WTC11 (cell line): ENCODE measurements at regions not wholly inside any gene's neighbourhood (a gene's known extent, or its start where the extent isn't known, plus 50 kb on each side); places are given as distances from the start of the nearest gene placed in this dataset.

Source experiments
- ATAC-seq: fragments of 200-7000 bp; cut with Tn5 transposase; 2 replicates; pipeline ENCODE4 v1.10.0; 2021; ENCODE audit warnings: mild to moderate bottlenecking, moderate library complexity
- CTCF ChIA-PET: fragments of 300-600 bp; sonication (Branson Sonifier 250); formaldehyde crosslinking; loops from one replicate; lab custom pipeline; 2021; ENCODE audit warnings: antibody characterized with exemption; lab: Charles Lee
- POLR2A ChIA-PET: fragments of 350-600 bp; sonication (Branson Sonifier 250); formaldehyde crosslinking; loops from one replicate; lab custom pipeline; 2021; ENCODE audit warnings: antibody characterized with exemption; lab: Charles Lee
- DNase-seq: peaks from one replicate; pipeline ENCODE4 v3.0.0; 2021; ENCODE audit warnings: low spot score
- H3K27ac Mint-ChIP-seq: 2 replicates; pipeline ENCODE4 v1.8.0; 2021; ENCODE audit warnings: mixed read lengths
- H3K27me3 Mint-ChIP-seq: 2 replicates; pipeline ENCODE4 v1.8.0; 2021; ENCODE audit warnings: low read depth, mild to moderate bottlenecking, moderate library complexity, mixed read lengths
- H3K36me3 Mint-ChIP-seq: 2 replicates; pipeline ENCODE4 v1.8.0; 2021; ENCODE audit warnings: mixed read lengths
- H3K4me1 Mint-ChIP-seq: 2 replicates; pipeline ENCODE4 v1.8.0; 2022; ENCODE audit warnings: mixed read lengths
- H3K4me3 Mint-ChIP-seq: 2 replicates; pipeline ENCODE4 v1.8.0; 2021; ENCODE audit warnings: mild to moderate bottlenecking, moderate library complexity, mixed read lengths
- H3K9me3 Mint-ChIP-seq: 2 replicates; pipeline ENCODE4 v1.8.0; 2021; ENCODE audit warnings: mixed read lengths
- ATF3 ChIP-seq: sonication (generic); formaldehyde crosslinking; conservative IDR thresholded peaks from 2 replicates; pipeline ENCODE4 v1.8.1; 2022; ENCODE audit warnings: mild to moderate bottlenecking, missing genetic modification reagents
- CREB1 ChIP-seq: sonication (generic); formaldehyde crosslinking; IDR thresholded peaks from 2 replicates; pipeline ENCODE4 v1.8.0; 2023; ENCODE audit warnings: mild to moderate bottlenecking, missing genetic modification reagents
- ETV6 ChIP-seq: sonication (generic); formaldehyde crosslinking; IDR thresholded peaks from 2 replicates; pipeline ENCODE4 v1.8.1; 2022; ENCODE audit warnings: mild to moderate bottlenecking, missing genetic modification reagents
- FOXP4 ChIP-seq: sonication (generic); formaldehyde crosslinking; IDR thresholded peaks from 2 replicates; pipeline ENCODE4 v1.8.0; 2022; ENCODE audit warnings: mild to moderate bottlenecking, missing genetic modification reagents
- GTF2I ChIP-seq: fragments of 250-450 bp; sonication (Bioruptor Pico); conservative IDR thresholded peaks from 2 replicates; pipeline ENCODE4 v1.4.0; 2021; ENCODE audit warnings: mild to moderate bottlenecking
- HMGA2 ChIP-seq: fragments of 250-450 bp; sonication (Bioruptor Pico); IDR thresholded peaks from 2 replicates; pipeline ENCODE4 v1.4.0; 2021; ENCODE audit warnings: mild to moderate bottlenecking, moderate library complexity
- JUN ChIP-seq: sonication (generic); formaldehyde crosslinking; IDR thresholded peaks from 2 replicates; pipeline ENCODE4 v1.8.0; 2023; ENCODE audit warnings: mild to moderate bottlenecking, missing genetic modification reagents
- MYBL2 ChIP-seq: sonication (generic); formaldehyde crosslinking; IDR thresholded peaks from 2 replicates; pipeline ENCODE4 v1.8.1; 2023; ENCODE audit warnings: mild to moderate bottlenecking, moderate library complexity, missing genetic modification reagents
- OVOL2 ChIP-seq: fragments of 250-450 bp; sonication (Bioruptor Pico); IDR thresholded peaks from 2 replicates; pipeline ENCODE4 v1.9.0; 2021; ENCODE audit warnings: mild to moderate bottlenecking, borderline replicate concordance
- SMAD4 ChIP-seq: sonication (generic); formaldehyde crosslinking; IDR thresholded peaks from 2 replicates; pipeline ENCODE4 v1.8.0; 2022; ENCODE audit warnings: mild to moderate bottlenecking, missing genetic modification reagents
- SOX15 ChIP-seq: fragments of 250-450 bp; sonication (Bioruptor Pico); IDR thresholded peaks from 2 replicates; pipeline ENCODE4 v1.9.0; 2021; ENCODE audit warnings: mild to moderate bottlenecking
- TEAD4 ChIP-seq: sonication (generic); formaldehyde crosslinking; IDR thresholded peaks from 2 replicates; pipeline ENCODE4 v1.8.0; 2022; ENCODE audit warnings: mild to moderate bottlenecking, missing genetic modification reagents
- ZNF121 ChIP-seq: sonication (generic); formaldehyde crosslinking; IDR thresholded peaks from 2 replicates; pipeline ENCODE4 v1.8.0; 2023; ENCODE audit warnings: missing genetic modification reagents
- ZNF138 ChIP-seq: sonication (generic); formaldehyde crosslinking; conservative IDR thresholded peaks from 2 replicates; pipeline ENCODE4 v1.8.1; 2022; ENCODE audit warnings: mild to moderate bottlenecking, moderate library complexity, missing genetic modification reagents
- ZNF281 ChIP-seq: sonication (generic); formaldehyde crosslinking; IDR thresholded peaks from 2 replicates; pipeline ENCODE4 v1.8.0; 2023; ENCODE audit warnings: mild to moderate bottlenecking, missing genetic modification reagents
- ZNF317 ChIP-seq: sonication (generic); formaldehyde crosslinking; IDR thresholded peaks from 2 replicates; pipeline ENCODE4 v1.8.1; 2023; ENCODE audit warnings: low read depth, mild to moderate bottlenecking, moderate library complexity, missing genetic modification reagents, borderline replicate concordance
- ZNF423 ChIP-seq: fragments of 250-450 bp; sonication (Bioruptor Pico); IDR thresholded peaks from 2 replicates; pipeline ENCODE4 v2.1.2; 2022; ENCODE audit warnings: mild to moderate bottlenecking, moderate library complexity
- ZNF671 ChIP-seq: fragments of 250-450 bp; sonication (Bioruptor Pico); IDR thresholded peaks from 2 replicates; pipeline ENCODE4 v1.8.0; 2021; ENCODE audit warnings: mild to moderate bottlenecking
- TF ChIP-seq, protein P1 (sequence below): sonication (generic); formaldehyde crosslinking; conservative IDR thresholded peaks from 2 replicates; pipeline ENCODE4 v1.8.1; 2023; ENCODE audit warnings: mild to moderate bottlenecking, low read depth, missing genetic modification reagents, moderate library complexity
- TF ChIP-seq, protein P2 (sequence below): fragments of 250-450 bp; sonication (Bioruptor Pico); IDR thresholded peaks from 2 replicates; pipeline ENCODE4 v2.1.2; 2022; ENCODE audit warnings: mild to moderate bottlenecking, moderate library complexity

GRCh38 chr2:84071050-84071449, 388.0 kb downstream of the SUCLG1 start:
- Mint-ChIP-seq H3K27me3 (no peaks in the 10 kb centered on the region), H3K9me3 (no peaks in the 10 kb centered on the region), H3K4me3 (no peak overlapping the region), H3K4me1 (no peaks in the 10 kb centered on the region), H3K36me3 (no peaks in the 10 kb centered on the region), H3K27ac (no peak overlapping the region)
- TF ChIP-seq, protein P1, sequence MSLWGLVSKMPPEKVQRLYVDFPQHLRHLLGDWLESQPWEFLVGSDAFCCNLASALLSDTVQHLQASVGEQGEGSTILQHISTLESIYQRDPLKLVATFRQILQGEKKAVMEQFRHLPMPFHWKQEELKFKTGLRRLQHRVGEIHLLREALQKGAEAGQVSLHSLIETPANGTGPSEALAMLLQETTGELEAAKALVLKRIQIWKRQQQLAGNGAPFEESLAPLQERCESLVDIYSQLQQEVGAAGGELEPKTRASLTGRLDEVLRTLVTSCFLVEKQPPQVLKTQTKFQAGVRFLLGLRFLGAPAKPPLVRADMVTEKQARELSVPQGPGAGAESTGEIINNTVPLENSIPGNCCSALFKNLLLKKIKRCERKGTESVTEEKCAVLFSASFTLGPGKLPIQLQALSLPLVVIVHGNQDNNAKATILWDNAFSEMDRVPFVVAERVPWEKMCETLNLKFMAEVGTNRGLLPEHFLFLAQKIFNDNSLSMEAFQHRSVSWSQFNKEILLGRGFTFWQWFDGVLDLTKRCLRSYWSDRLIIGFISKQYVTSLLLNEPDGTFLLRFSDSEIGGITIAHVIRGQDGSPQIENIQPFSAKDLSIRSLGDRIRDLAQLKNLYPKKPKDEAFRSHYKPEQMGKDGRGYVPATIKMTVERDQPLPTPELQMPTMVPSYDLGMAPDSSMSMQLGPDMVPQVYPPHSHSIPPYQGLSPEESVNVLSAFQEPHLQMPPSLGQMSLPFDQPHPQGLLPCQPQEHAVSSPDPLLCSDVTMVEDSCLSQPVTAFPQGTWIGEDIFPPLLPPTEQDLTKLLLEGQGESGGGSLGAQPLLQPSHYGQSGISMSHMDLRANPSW (CRISPR knock-in tag): no peak
- no peak for TF ChIP-seq ZNF317 (CRISPR knock-in tag)
- TF ChIP-seq SMAD4: no peak
- no peak for TF ChIP-seq JUN (CRISPR knock-in tag)
- no peak for TF ChIP-seq ZNF121 (CRISPR knock-in tag)
- TF ChIP-seq, protein P2, sequence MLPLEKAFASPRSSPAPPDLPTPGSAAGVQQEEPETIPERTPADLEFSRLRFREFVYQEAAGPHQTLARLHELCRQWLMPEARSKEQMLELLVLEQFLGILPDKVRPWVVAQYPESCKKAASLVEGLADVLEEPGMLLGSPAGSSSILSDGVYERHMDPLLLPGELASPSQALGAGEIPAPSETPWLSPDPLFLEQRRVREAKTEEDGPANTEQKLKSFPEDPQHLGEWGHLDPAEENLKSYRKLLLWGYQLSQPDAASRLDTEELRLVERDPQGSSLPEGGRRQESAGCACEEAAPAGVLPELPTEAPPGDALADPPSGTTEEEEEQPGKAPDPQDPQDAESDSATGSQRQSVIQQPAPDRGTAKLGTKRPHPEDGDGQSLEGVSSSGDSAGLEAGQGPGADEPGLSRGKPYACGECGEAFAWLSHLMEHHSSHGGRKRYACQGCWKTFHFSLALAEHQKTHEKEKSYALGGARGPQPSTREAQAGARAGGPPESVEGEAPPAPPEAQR (CRISPR knock-in tag): no peak
- no peak for TF ChIP-seq TEAD4 (CRISPR knock-in tag)
- no peak for TF ChIP-seq ETV6 (CRISPR knock-in tag)
- no peak for TF ChIP-seq HMGA2 (CRISPR knock-in tag)
- POLR2A ChIA-PET: interaction anchor here (0.6 kb wide), 1 partner anchor 124 kb away, joined by 3 read pairs; no protein-coding TSS in a partner anchor
- no peak for ATAC-seq
- no peak for DNase-seq
- CTCF ChIA-PET: no interaction called here

- H3K36me3 Mint-ChIP-seq: no peaks in the 10 kb centered on the region
- ATAC-seq: no peak
- POLR2A ChIA-PET: no interaction called here
These were observed 393.2 kb downstream of the SUCLG1 start for GRCh38 chr2:84065857-84066256.

More at GRCh38 chr2:84065857-84066256, 393.2 kb downstream of the SUCLG1 start:
- H3K9me3 Mint-ChIP-seq: no peaks in the 10 kb centered on the region
- no peaks in the 10 kb centered on the region for H3K27me3 Mint-ChIP-seq
- H3K4me3 Mint-ChIP-seq: no peak overlapping the region
- CTCF ChIA-PET: no interaction called here
- H3K4me1 Mint-ChIP-seq: no peaks in the 10 kb centered on the region
- H3K27ac Mint-ChIP-seq: no peak overlapping the region
- TF ChIP-seq OVOL2 (CRISPR knock-in tag) (no peak), ZNF423 (CRISPR knock-in tag) (no peak), FOXP4 (CRISPR knock-in tag) (no peak), ZNF281 (no peak), ATF3 (CRISPR knock-in tag) (no peak), GTF2I (no peak), ZNF671 (CRISPR knock-in tag) (no peak), MYBL2 (CRISPR knock-in tag) (no peak), CREB1 (CRISPR knock-in tag) (no peak), ZNF138 (CRISPR knock-in tag) (no peak), SOX15 (CRISPR knock-in tag) (no peak)
- no peak for DNase-seq
